HuH-7 (cell line): ENCODE measurements at regions not wholly inside any gene's neighbourhood (a gene's known extent, or its start where the extent isn't known, plus 50 kb on each side); places are given as distances from the start of the nearest gene placed in this dataset.

ENCODE experiments used
- DNase-seq: peaks from one replicate; pipeline ENCODE4 v3.0.0; 2011; ENCODE audit warnings: low spot score

GRCh38 chr17:73754886-73755400, 110.7 kb upstream of the SDK2 start:
- DNase-seq, result no peak

GRCh38 chr17:73757420-73757819, 113.2 kb upstream of the SDK2 start:
- DNase-seq, result no peak

DNA sequence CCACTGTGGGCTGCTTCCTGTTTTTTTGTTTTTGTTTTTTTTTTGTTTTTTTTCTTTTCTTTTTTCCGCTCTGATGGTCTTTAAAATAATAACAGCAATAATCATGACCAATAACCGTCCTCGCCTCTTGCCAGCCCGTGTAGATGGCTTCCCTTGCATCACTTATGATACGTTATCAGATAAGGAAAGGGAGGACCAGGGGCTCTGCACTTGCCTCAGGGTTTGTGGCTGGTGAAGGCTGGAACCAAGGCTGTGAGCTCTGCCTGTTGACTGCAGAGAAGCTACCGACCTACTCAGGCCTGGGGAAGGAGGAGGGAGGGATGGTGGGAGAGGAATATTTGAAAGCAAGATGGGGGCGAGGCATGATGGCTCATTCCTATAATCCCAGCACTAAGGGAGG, 114.0 kb upstream of the SDK2 start:
- no peak for DNase-seq

GRCh38 chr17:73759324-73759723, 115.1 kb upstream of the SDK2 start:
- no peak for DNase-seq

DNA sequence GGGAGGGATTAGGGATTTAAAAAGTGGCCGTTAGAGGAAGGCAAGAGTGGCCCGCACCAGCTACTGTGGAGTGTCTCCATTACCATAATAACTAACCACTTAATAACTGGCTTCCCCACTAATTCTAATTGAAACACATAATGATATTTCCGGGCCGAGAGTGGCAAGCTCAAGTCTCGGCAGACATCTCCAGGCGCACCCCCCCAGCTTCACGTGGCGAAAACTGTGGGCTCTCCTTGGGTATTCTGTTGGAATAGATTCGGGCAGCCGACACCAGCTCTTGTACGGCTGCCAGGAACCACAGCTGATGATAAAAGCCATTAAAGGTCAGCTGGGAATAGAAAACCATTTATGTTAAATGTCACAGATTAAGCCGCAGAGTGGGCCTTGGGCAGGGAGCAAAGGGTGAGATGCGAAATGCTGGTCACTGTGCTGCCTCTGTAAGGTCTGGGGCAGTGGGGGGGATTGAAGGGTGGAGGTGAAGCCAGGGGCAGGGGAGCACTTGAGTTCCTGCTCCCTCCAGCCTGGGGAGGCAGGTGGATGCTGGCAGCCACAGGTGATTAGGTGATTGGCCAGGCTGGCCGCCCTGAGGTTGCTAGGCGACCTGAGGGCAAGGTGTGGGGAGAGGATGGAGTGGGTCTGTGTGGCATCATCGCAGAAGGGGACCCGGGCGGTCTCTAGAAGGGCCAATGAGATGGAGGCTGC, 115.6 kb upstream of the SDK2 start:
- no peak for DNase-seq

DNA sequence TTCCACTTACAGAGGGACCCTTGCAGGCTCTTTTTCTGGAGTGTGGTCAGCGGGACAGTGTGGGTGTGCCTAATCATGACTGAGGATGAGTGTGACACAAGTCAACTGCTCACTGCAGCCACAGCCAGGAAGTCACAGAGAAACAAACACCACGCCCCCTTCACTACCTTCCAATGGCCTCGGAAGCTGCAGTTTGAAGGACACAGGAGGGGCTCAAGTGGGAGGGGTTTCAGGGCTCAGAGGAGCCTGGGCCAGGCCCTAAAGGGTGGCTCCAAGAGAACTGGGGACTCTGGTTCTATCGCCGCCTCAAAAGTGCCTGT, 116.2 kb upstream of the SDK2 start:
- DNase-seq, result no peak

DNA sequence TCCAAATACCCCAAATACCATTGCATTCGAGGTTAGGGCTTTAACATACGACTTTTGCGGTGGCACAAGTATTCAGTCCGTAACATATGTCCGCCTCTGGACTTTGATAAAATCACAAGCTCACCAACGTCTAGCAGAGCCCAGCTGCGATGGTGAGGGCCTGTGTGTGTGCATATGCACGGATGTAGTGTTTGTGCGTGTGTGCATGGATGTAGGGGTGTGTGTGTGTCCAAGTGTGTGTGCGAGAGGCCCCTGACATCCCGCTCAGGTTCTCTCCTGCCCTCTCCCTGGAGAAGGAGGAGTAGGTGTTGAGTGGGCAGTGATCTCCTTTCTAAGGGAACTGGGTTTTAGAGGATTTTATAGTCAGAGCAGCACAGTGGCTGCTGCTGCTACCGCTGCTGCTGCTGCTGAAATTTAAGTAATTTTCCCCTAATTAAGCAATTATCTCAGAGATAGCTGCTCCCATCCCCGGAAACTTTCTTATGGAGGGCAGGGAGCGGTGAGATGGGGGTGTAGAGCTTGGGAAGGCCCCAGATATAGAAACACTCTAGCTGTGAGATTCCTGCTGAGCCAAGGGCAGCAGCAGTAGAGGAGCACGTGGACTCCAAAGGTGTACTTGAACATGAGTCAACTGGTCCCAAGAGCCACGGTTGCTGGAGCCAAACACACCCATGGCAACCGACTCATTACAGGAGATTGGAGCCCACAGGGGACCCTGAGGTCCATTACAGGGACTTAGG, 121.7 kb upstream of the SDK2 start:
- DNase-seq, result no peak

DNA sequence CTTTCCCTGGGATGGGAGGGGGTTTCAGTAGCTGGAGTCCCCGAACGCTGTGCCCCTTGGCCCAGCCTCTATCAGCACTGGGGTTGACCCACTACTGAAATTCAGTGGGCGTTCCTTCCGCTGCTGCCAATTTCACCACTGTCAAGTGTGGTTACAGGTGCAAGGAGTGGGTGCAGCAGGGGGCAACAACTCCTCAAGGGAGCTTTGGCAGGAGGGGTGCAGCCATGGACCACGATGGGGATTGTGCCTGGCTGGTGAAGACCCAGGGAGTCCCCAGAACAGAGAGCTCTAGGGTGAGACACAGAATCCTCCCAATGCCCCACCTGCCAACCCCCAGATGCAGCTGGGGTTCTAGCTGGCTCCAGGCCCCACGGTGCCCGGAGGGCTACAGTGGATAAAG, 123.5 kb upstream of the SDK2 start:
- no peak for DNase-seq

- no peak for DNase-seq
Measured at GRCh38 chr17:73768691-73769090, 124.4 kb upstream of the SDK2 start.

DNA sequence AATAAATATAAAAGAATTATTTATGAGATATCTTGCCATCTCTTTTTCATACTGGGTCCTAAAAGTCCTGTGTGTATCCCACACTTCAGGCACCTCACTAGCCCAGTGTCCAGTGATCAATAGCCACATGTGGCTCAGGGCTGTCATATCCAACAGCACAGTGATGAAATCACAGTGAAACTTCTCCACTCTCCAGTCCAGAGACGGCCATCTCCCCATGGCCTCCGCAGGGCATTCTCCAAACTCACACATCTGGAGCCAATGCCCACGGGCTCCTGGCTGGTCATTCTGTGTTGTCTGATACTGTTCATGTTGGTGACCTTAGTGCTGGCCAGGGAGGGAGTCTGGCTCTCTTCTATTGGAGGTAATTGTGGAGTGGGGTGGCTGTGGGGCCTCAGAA, 125.2 kb upstream of the SDK2 start:
- no peak for DNase-seq

GRCh38 chr17:73770115-73770848, 126.0 kb upstream of the SDK2 start:
- no peak for DNase-seq

- DNase-seq, result no peak
Measured at GRCh38 chr17:73770849-73771229, 126.6 kb upstream of the SDK2 start.

DNA sequence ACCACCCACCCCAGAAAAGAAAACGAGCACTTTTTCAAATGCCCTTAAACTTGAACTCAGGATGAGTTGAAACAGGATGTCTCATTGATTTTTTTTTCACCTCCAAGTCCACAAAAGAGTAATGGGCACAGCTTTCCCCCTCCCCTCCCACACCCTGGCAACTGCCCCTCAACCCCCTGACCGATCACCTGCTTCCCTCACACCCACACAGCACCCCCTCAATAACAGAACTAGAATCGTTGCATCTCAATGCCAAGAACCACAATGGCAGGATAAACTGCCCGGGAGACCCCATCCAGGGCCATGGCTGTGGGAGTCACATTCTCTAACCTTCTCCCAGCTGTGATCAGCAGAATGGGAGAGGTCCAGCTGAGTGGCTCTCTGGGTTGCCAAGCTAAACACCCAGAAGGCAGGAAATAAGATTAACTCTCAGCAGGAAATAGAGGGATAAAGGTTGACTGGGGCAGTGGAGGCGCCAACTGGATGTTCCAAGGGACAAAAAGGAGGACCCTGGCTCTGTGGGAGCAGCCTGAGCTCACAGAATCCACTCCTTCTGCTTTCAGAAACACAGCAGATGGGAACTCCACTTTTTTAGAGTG, 128.0 kb upstream of the SDK2 start:
- no peak for DNase-seq

GRCh38 chr17:73773702-73774101, 129.5 kb upstream of the SDK2 start:
- DNase-seq, result no peak

DNA sequence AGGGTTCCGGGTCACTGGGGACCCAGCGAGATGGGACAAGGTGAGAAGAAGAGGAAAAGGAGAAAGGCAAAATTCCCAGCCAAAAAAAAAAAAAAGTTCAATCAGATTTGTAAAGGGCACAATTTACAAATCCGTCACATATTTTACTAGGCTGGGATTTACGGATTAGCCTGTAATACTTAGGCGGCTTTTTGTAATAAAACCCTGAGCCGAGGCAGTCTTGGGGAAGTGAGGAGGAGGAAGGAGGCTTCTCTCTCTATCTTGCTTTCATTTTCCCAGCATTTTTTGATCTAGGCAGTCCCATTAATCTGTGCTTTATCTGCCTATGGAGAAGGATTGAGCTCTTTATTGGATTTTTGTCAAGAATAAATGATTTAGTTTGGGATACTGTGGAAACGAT, 130.6 kb upstream of the SDK2 start:
- no peak for DNase-seq

DNA sequence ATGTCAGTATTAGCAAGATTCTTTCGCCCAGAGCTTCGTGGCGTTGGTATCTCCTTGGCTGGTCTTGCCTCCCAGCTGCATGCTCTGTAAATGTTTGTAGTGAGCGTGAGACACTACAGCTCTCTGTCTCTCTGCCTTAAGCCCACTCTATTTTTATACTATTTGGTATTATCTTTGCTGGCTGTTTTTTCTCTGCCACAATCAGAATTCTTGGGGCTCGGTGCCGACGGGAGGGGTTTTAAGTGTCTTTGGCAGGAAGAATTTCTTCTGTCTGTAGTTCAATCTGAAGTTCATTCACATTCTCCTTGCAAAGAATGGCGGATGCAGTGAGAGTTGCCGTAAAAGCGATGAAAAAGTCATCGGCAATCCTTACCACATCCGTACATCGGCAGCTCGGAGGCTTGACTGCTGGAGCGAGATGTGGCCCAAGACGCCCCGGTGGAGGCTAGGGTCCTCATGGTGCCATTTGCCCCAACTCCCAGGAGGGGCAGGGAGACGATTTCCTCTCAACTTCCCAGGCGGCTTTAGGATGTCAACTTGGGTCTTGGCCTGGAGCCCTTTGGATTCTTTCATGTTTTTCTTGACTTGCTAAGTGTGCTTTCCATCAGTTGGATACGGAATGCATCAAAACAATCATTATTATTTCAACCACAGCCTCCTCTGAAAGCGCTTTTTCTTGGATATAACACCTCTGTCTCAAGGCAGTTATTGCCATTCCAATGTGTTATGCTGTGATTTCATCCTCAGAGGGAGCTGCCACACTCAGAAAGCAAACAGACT, 132.3 kb upstream of the SDK2 start:
- no peak for DNase-seq

DNA sequence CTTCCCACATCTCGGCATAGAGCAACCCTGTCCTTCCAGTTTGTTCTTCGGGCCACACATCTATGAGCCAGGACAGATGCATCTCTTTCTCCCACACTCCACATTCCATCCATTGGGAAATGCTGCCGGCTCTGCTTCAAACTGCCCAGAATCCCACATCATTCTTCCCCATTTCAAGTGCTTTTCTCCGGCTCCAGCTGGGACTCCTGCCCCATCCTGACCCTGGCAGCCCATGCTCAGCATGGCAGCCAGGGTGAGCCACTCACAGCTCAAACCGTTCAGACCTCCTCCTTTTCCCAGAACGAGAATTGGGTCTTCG, 132.8 kb upstream of the SDK2 start:
- no peak for DNase-seq

GRCh38 chr17:73782231-73782630, 138.0 kb upstream of the SDK2 start:
- DNase-seq, result no peak

GRCh38 chr17:73782641-73783381, 138.6 kb upstream of the SDK2 start:
- no peak for DNase-seq

DNA sequence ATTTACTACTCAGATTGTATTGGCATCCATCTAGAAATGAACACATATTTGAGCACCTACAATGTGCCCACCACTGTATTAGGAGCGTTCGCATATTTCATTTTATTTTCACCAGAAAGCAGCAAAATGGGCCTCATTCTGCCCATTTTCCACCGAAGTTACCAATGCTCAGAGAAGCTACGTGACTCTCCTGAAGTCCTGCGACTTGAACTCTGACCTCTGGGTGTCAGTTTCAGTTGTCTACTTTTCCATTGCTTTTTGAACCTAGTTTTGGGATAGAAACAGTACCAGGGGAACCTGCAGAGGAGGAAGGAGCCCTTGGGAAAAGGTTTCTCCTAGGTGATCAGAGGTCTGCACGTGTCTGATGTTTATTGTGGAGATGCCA, 139.1 kb upstream of the SDK2 start:
- no peak for DNase-seq

DNA sequence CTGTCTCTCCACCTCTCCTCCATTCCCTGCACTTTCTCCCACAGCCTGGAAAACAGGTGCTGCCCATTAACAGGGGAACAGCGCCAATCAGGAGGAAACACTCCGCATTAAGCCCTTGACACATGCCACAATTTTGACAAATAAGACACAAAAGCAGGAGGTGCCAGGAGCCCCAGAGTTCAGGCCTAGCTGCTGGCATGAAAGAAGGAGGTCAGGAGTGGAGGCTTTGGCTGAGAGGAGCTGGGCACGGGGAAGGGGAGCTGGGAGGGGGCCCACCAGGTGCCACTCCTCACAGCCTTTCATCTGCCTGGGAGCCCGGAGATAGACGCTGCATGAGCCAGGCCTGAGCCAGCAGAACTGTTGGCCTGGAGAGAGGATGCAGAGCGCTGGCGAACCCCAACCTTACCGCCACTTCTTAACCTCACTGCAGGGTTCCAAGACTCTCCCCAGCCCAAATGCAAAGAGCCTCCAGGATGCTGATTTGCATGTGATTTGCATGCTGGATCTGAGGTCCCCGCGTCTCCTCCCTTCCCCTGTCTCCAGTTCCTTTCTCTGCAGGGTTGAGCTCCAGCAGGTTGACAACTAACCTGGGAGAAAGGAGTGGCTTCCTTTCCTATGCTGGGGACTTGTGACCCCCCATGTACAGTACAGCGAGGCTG, 139.8 kb upstream of the SDK2 start:
- DNase-seq, result no peak
